HG02981 (cell line): ENCODE measurements at regions not wholly inside any gene's neighbourhood (a gene's known extent, or its start where the extent isn't known, plus 50 kb on each side); places are given as distances from the start of the nearest gene placed in this dataset.
A peak's percentile ranks its signal among the peaks of the same experiment; 100 is the strongest.

Source experiments
- ATAC-seq: cut with Tn5 transposase; IDR thresholded peaks from one replicate; pipeline ENCODE4 v1.9.1; 2021; ENCODE audit warnings: mild to moderate bottlenecking, moderate library complexity; ENCODE audit not compliant: unreplicated experiment

DNA sequence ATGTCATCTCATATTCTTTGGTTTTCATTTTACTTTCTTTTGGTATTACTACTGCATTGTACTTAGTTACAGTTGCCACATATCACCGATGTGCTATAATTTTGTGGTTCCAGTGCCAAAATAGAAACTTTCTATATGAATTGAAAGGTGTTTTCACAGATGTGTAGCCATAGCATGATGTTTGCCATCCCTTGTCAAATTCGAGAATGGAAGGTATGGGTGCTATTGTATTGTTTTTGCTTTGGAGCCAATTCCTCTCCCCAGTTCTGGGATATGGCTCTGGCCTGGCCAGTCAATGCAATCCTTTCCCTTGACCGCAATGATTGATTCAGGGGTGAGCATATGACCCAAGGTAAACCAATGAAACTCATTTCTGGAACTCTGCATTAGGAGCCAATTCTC, 86.2 kb upstream of the RPS6KA3 start:
- no peak for ATAC-seq

DNA sequence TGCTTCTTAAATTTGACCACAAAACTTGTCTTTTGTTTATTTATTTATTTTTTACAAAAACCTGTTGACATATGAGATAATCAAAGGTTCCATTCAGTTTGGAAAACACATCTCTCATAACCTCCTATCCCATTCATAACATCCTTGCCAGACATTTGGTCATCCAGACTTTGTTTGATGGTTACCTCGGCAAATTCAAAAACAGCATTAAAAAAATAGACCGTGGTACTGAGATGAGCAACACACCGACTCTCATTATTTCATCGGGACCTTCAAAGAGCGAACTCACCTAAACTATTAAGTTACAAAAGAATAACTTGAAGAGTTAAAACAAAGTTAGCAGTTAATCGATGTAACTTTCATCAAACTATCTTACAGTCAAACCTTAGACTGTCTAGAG, 85.8 kb upstream of the RPS6KA3 start:
- ATAC-seq = no peak

DNA sequence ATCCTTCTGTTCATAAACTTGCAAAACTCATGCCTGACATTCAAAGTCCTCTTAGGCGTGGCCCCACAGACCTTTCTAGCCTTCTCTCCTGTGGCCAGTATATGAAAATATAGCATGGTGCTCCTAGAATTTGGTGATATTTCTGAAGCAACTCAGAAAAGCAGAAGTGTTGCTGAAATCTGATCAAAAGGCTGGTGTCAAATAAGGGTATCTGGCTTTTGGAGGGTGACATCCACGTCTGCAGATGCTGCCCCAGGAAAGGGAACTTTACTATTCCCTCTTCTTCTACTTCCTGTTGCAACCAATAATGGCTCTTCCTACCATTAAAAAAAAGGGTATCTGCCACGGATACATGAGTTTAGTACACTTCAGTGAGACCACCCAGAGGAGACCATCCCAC, 83.9 kb upstream of the RPS6KA3 start:
- no peak for ATAC-seq

DNA sequence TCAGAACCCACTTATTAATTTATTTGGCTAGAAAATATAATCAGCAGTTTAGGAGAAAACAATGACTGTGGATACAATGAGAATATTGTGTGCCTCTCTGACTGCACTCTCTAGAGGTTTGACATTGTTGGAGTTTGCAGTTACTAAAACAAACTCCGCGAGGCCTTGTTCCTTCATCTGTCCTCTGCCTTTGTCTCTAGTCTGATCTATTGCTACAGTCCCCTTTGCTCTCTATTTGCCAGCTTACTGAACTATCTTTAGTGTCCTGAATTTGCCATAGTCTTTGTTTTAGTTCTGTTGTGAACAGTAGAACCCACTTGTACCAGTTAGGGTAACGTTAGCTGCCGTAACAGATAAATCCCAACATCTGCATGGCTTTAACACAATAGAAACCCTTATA, 81.4 kb upstream of the RPS6KA3 start:
- no peak for ATAC-seq

DNA sequence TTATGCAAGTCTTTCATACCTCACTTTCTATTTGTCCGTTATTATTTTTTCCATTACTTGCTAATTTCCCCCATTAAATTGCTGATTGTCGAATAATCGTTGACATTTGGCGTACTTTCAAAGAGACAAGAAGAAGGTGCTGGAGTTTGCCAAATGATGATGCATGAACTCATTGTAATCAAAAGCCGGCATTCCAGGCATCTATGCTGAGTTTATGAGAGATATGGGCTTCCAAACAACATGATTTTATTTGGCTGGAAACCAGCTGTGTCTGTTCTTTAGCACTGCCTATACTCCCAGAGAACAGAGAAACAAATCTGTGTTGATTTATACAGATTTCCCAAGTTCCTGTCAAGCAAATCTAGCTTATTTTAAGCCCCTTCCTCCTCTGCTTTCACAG, 80.8 kb upstream of the RPS6KA3 start:
- ATAC-seq = no peak

DNA sequence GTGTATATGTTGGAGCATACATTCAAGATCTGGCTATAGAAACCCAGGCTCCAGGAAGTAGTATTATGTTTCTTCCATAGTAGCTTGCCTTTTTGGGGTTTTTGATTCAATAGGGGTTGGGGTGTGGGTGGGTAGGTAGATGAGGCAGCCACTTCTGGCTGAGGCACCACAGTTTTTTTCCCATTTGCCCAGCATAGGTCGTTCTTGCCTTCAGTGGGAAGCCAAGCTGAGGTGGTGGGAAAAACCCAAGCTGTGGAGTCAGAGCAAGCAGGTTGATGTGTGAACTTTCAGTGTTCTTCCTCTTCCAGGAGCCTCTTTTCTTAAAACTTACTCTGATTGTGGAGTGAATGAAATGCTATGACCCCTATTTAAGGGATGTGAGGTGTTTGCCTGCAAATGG, 67.0 kb upstream of the RPS6KA3 start:
- ATAC-seq = no peak

DNA sequence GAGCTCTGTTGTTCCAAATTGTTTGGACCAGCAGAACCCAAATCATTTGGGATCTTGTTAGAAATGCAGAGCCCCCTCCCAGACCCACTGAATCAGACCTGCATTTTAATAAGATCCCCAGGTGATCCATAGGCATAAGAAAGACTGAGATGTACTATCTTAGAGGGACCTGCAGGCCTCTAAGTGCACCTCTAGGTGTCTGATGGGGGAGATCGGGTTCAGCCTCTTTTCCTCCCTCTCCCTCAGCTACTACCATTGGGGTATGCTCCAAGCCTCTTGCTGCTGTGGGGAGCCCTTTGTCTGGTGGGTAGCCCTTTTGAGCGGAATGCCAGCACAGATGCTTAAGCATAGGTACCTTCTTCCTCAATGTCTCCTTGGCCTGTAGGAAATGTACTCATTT, 63.8 kb upstream of the RPS6KA3 start:
- no peak for ATAC-seq

DNA sequence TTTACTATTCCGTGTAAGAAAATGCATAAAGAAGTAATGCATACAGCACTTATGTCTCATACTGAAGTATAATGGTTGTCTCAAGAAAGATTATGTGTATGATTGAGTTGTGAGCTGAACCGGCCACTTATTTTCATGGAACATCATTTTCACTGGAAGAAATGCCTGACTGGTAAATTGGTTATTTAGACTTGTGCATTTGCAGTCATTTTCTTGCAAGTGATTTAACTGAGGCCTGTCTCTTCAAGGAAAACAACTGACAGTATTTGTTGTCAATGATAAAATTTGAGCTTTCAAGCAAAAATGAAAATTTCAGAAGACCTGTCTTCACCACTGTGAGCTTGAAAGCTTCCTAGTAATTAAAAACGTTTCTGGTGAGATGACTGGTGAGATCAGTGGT, 62.7 kb upstream of the RPS6KA3 start:
- ATAC-seq = no peak

DNA sequence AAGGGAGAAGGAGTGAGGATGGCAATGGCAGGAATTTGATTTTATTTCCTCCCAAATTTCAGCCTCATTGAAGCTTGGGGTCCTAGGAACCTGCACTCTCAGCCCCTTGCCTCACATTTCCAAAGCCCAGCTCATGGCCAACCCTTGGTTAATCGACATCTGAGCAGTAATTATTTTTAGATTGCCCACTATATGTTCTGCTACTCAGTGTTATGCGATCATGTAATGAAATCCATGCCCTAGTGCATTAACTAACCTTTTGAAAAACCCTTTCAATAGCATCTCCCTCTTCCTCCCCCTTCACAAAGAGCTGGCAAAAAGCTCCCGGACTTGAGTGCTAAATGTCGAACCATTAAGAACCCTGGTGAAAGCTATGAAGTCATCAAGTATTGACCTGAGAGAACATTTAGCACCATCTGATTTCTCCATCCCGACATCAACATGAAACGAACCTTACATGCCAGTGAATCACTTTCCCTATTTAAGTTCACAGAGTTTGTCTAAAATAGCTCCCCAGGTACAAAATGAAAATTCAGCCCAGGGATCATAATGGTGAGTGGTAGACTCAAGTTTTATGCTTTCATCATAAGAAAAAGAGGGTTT, 59.2 kb upstream of the RPS6KA3 start:
- ATAC-seq = no peak

DNA sequence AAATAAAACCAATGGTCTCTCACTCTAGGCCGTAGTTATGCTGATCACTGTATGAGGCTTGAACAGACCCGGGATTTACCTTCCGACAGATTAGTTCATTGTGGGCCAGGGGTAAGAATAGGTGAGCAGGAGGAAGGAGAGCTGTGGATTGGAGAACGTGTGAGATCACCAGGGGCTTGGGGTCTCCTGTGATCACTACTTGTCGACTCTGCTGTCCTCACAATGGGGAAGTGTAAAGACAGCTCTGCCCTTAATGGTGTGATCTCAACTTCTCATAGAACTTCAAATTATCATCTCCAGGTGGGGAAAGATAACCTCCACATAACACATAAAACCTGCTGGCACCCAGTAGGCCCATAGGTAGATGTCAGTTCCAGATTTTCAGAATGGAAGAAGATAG, 56.2 kb upstream of the RPS6KA3 start:
- no peak for ATAC-seq

DNA sequence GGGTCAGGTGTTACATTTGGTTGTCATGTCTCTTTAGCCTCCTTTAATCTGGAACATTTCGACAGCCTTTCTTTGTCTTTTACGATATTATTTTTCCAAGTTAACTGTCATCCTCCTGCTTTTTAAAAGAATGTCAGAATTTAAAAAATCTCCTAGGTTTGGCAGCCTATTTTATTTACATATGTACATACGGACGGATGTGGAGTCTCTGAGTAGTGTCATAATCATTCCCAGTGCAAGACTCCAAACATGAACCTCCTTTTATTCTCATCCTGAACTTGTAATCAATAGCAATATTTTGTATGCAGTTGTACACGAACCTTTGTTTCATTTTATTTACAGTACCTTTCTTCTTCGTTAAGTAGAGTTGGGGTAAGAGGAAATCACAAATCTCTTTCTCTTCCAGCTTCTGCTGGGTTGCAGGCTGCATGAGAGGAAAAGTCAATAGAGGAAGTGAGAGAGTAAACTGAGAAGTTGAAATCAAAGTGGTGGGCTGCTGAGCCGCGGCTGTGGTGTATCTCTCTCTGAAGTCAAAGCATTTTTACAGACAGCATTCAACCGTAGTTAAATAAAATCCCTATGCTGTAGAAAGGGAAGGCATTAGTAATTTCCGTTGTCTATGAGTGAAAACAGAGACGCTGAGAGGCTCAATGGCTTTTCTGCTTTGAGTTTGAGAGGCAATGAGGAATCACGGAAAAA, 53.9 kb upstream of the RPS6KA3 start:
- ATAC-seq = peak; percentile 98

DNA sequence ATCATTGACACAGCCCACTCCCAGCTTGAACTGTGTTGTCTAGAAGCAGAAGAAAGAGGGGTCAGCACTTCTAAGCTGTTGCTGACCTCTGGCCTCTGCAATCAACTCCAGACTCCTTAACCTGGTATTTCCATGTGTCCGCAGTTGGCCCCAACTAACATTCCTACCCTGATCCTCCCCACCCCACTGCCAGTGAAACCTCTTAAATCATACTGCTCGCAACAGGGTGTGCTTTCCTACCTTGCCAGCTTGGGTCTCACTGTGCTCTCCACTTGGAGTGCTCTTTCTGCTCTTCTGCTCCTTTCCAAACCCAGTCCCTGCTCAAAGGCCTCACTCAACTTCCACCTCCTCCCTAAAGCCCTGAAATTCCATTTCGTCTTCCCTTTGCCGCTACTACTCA, 52.3 kb upstream of the RPS6KA3 start:
- no peak for ATAC-seq

DNA sequence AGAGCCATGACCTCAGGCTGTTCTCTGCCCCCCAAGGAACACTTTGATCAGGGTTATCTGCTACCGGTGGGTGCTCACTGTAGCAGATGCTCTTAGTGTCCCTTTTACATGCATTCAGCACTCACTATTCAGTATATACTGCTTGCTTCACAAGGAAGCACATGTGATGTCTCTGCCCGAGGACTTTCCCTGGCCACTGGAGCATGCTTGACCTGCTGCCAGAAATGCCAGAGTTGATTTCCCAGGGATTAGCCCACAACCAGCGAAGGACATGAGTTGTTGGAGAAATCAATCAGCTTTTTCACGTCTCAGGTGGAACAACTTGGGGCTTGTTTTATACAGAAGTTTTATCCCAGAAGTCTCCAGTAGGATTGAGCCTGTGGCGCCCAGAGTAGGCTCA, 51.2 kb upstream of the RPS6KA3 start:
- ATAC-seq = no peak
